Thyroid gland (tissue), 4 donors: ENCODE measurements at regions not wholly inside any gene's neighbourhood (a gene's known extent, or its start where the extent isn't known, plus 50 kb on each side); places are given as distances from the start of the nearest gene placed in this dataset.
"Not testable (repeated sequence)": the region's sequence is repeated elsewhere in the genome, so short reads cannot be mapped to it uniquely, and the experiment has no call there.

ENCODE experiments used
- DNase-seq, 2 donors: peaks; one replicate each; pipeline ENCODE4 v3.0.0-alpha.2; 2019
- H3K27ac ChIP-seq, 3 donors: fragments of 200-600 bp; sonication (generic); 1 replicate in 2 of 3; 2 replicates in 1 of 3; pipeline ENCODE4 v1.5.1; 2016 to 2019; ENCODE audit warnings: mild to moderate bottlenecking in 1 of 3, moderate library complexity in 1 of 3
- H3K27me3 ChIP-seq: fragments of 200-600 bp; sonication (generic); one replicate; pipeline ENCODE4 v1.5.1; 2019
- H3K36me3 ChIP-seq, 2 donors: fragments of 200-600 bp; sonication (generic); one replicate each; pipeline ENCODE4 v1.5.1; 2016 to 2019
- H3K4me1 ChIP-seq, 2 donors: fragments of 200-600 bp; sonication (generic); one replicate each; pipeline ENCODE4 v1.5.1; 2017 to 2019
- H3K4me3 ChIP-seq, 3 donors: fragments of 200-600 bp; sonication (generic); replicated peaks in 1 of 3; 1 replicate in 2 of 3; 2 replicates in 1 of 3; pipeline ENCODE4 v1.5.1; 2016; ENCODE audit warnings: mild to moderate bottlenecking in 1 of 3
- H3K9me3 ChIP-seq: fragments of 200-600 bp; sonication (generic); one replicate; pipeline ENCODE4 v1.5.1; 2017
- CTCF ChIP-seq, 6 experiments: fragments of 200-600 bp in 3 of 6; fragments of 450-650 bp in 3 of 6; sonication (generic) in 3 of 6; IDR thresholded peaks; one replicate each; pipeline ENCODE4 v1.5.1; 2016 to 2019; ENCODE audit warnings: antibody characterized with exemption in 6 of 6, mild to moderate bottlenecking in 2 of 6, inconsistent platforms in 1 of 6, moderate library complexity in 1 of 6
- POLR2A ChIP-seq, 2 donors: fragments of 450-650 bp; IDR thresholded peaks; one replicate each; pipeline ENCODE4 v1.6.1; 2017; ENCODE audit warnings: antibody characterized with exemption in 2 of 2, mild to moderate bottlenecking in 2 of 2, moderate library complexity in 1 of 2
- WGBS, 2 donors: methylation state at CpG; one replicate each; pipeline ENCODE4 v1.1.5; 2017; 5-methylcytosine and 5-hydroxymethylcytosine counted together
- intact Hi-C: fragments of 100-400 bp; cut with DNase I; formaldehyde crosslinking; loops from one replicate; pipeline ENCODE4 v1.15.1; 2023

GRCh38 chr1:5680600-5680999 is 311.6 kb downstream of the NPHP4 start:
- WGBS, 2 donors, result 71 to 74% methylated on average over 4 of the region's 4 CpGs
- no peak for DNase-seq
- TF ChIP-seq POLR2A (IDR thresholded peaks at IDR 0.05) (no peak), CTCF (IDR thresholded peaks at IDR 0.05) (no peak)
- H3K27ac ChIP-seq, result no peak overlapping the region
- intact Hi-C loops, result no loop called here
- H3K4me3 ChIP-seq, result no peak overlapping the region
- no peaks in the 10 kb centered on the region for H3K9me3 ChIP-seq
- H3K4me1 ChIP-seq, result no peaks in the 10 kb centered on the region
- H3K36me3 ChIP-seq, result no peaks in the 10 kb centered on the region
- no peaks in the 10 kb centered on the region for H3K27me3 ChIP-seq

- 88% methylated on average over 1 of the region's 1 CpG for WGBS, 2 donors
- no peaks in the 10 kb centered on the region for H3K27me3 ChIP-seq
- H3K27ac ChIP-seq, result no peak overlapping the region
- no peak for DNase-seq
- intact Hi-C loops, result no loop called here
- no peak overlapping the region for H3K4me3 ChIP-seq
- no peaks in the 10 kb centered on the region for H3K9me3 ChIP-seq
- no peaks in the 10 kb centered on the region for H3K36me3 ChIP-seq
- H3K4me1 ChIP-seq, result no peaks in the 10 kb centered on the region
- TF ChIP-seq POLR2A (IDR thresholded peaks at IDR 0.05) (no peak), CTCF (IDR thresholded peaks at IDR 0.05) (no peak)
Observed at GRCh38 chr1:5678759-5679158, 313.5 kb downstream of the NPHP4 start.

- H3K4me1 ChIP-seq, H3K27me3 ChIP-seq, H3K27ac ChIP-seq, DNase-seq, H3K9me3 ChIP-seq, H3K4me3 ChIP-seq, H3K36me3 ChIP-seq, intact Hi-C loops: not testable (repeated sequence)
- 36% methylated on average over 5 of the region's 5 CpGs for WGBS, 2 donors
Observed at GRCh38 chr1:5672355-5672754, 319.9 kb downstream of the NPHP4 start.

GRCh38 chr1:5670590-5671350 is 321.5 kb downstream of the NPHP4 start:
- intact Hi-C loops, result no loop called here
- DNase-seq, result no peak
- no peak for TF ChIP-seq POLR2A (IDR thresholded peaks at IDR 0.05)
- no peak for TF ChIP-seq CTCF (IDR thresholded peaks at IDR 0.05)
- H3K27me3 ChIP-seq, result no peaks in the 10 kb centered on the region
- 55 to 59% methylated on average over 9 of the region's 9 CpGs for WGBS, 2 donors
- H3K9me3 ChIP-seq, result no peaks in the 10 kb centered on the region
- no peak overlapping the region for H3K4me3 ChIP-seq
- H3K27ac ChIP-seq, result no peak overlapping the region
- H3K4me1 ChIP-seq, result no peaks in the 10 kb centered on the region
- no peaks in the 10 kb centered on the region for H3K36me3 ChIP-seq

- Histone ChIP-seq H3K27me3 (no peaks in the 10 kb centered on the region), H3K9me3 (no peaks in the 10 kb centered on the region), H3K36me3 (no peaks in the 10 kb centered on the region), H3K27ac (no peak overlapping the region), H3K4me3 (no peak overlapping the region), H3K4me1 (no peaks in the 10 kb centered on the region)
- intact Hi-C loops, result no loop called here
- DNase-seq, result peak in 1 of 2 donors; percentile 4
- WGBS, 2 donors, result 59 to 63% methylated on average over 34 of the region's 34 CpGs
- TF ChIP-seq CTCF (IDR thresholded peaks at IDR 0.05) (no peak), POLR2A (IDR thresholded peaks at IDR 0.05) (no peak)
Observed at GRCh38 chr1:5667513-5668325, 324.5 kb downstream of the NPHP4 start.
